ENCODE measurements at regions not wholly inside any gene's neighbourhood (a gene's known extent, or its start where the extent isn't known, plus 50 kb on each side); places are given as distances from the start of the nearest gene placed in this dataset.
A peak's percentile ranks its signal among the peaks of the same experiment; 100 is the strongest.

- Histone ChIP-seq H3K9me3 (ENCODE audit: control insufficient read depth in 4 of 4, insufficient read depth in 3 of 4, low read length in 3 of 4) (peaks cover 0 to 6% (median 1%) of the 10 kb centered on the region in 4 donors), H3K9ac (ENCODE audit: insufficient read depth in 1 of 2, low read length in 2 of 2) (no peak overlapping the region), H3K27ac (ENCODE audit: low read depth in 1 of 2, low read length in 1 of 2) (no peak overlapping the region), H3K27me3 (ENCODE audit: control insufficient read depth in 3 of 3, insufficient read depth in 3 of 3, low read length in 2 of 3) (peaks cover 0 to 3% (median 0%) of the 10 kb centered on the region in 3 donors), H3K36me3 (ENCODE audit: control insufficient read depth in 4 of 4, insufficient read depth in 4 of 4, low read length in 4 of 4) (no peaks in the 10 kb centered on the region), H3K4me1 (ENCODE audit: control insufficient read depth in 5 of 5, insufficient read depth in 5 of 5, low read length in 5 of 5) (peaks cover 0 to 6% (median 0%) of the 10 kb centered on the region in 5 donors), H3K4me3 (no peak overlapping the region)
- DNase-seq (no peak), ATAC-seq (ENCODE audit: insufficient read depth, low FRiP score) (no peak)
- WGBS, 2 donors = 84 to 96% methylated on average over 1 of the region's 1 CpG
- no peak for TF ChIP-seq CTCF (IDR thresholded peaks at IDR 0.05; ENCODE audit: control extremely low read depth, extremely low read depth)
Observed at GRCh38 chr5:73256862-73257261, 83.9 kb downstream of the TMEM174 start.

GRCh38 chr5:73256462-73256861 lies 83.5 kb downstream of the TMEM174 start:
- H3K27ac ChIP-seq (ENCODE audit: low read depth in 1 of 2, low read length in 1 of 2) = no peak overlapping the region
- H3K9ac ChIP-seq (ENCODE audit: insufficient read depth in 1 of 2, low read length in 2 of 2) = no peak overlapping the region
- peaks cover 0 to 3% (median 0%) of the 10 kb centered on the region in 3 donors for H3K27me3 ChIP-seq (ENCODE audit: control insufficient read depth in 3 of 3, insufficient read depth in 3 of 3, low read length in 2 of 3)
- no peaks in the 10 kb centered on the region for H3K36me3 ChIP-seq (ENCODE audit: control insufficient read depth in 4 of 4, insufficient read depth in 4 of 4, low read length in 4 of 4)
- no peak for ATAC-seq (ENCODE audit: insufficient read depth, low FRiP score)
- H3K4me3 ChIP-seq = no peak overlapping the region
- peaks cover 0 to 6% (median 1%) of the 10 kb centered on the region in 4 donors for H3K9me3 ChIP-seq (ENCODE audit: control insufficient read depth in 4 of 4, insufficient read depth in 3 of 4, low read length in 3 of 4)
- peaks cover 0 to 6% (median 0%) of the 10 kb centered on the region in 5 donors for H3K4me1 ChIP-seq (ENCODE audit: control insufficient read depth in 5 of 5, insufficient read depth in 5 of 5, low read length in 5 of 5)
- 82 to 87% methylated on average over 2 of the region's 2 CpGs for WGBS, 2 donors
- DNase-seq = no peak
- no peak for TF ChIP-seq CTCF (IDR thresholded peaks at IDR 0.05; ENCODE audit: control extremely low read depth, extremely low read depth)

- TF ChIP-seq CTCF (IDR thresholded peaks at IDR 0.05; ENCODE audit: control extremely low read depth, extremely low read depth) = no peak
- WGBS, 2 donors = 57 to 63% methylated on average over 6 of the region's 6 CpGs
- no peak overlapping the region for H3K9ac ChIP-seq (ENCODE audit: insufficient read depth in 1 of 2, low read length in 2 of 2)
- H3K36me3 ChIP-seq (ENCODE audit: control insufficient read depth in 4 of 4, insufficient read depth in 4 of 4, low read length in 4 of 4) = no peaks in the 10 kb centered on the region
- no peak overlapping the region for H3K27ac ChIP-seq (ENCODE audit: low read depth in 1 of 2, low read length in 1 of 2)
- peaks cover 0 to 3% (median 2%) of the 10 kb centered on the region in 3 donors for H3K27me3 ChIP-seq (ENCODE audit: control insufficient read depth in 3 of 3, insufficient read depth in 3 of 3, low read length in 2 of 3)
- ATAC-seq (ENCODE audit: insufficient read depth, low FRiP score) = no peak
- H3K9me3 ChIP-seq (ENCODE audit: control insufficient read depth in 4 of 4, insufficient read depth in 3 of 4, low read length in 3 of 4) = peaks cover 0 to 5% (median 1%) of the 10 kb centered on the region in 4 donors
- DNase-seq = no peak
- H3K4me3 ChIP-seq = no peak overlapping the region
- peaks cover 0 to 6% (median 0%) of the 10 kb centered on the region in 5 donors for H3K4me1 ChIP-seq (ENCODE audit: control insufficient read depth in 5 of 5, insufficient read depth in 5 of 5, low read length in 5 of 5)
Observed at GRCh38 chr5:73256012-73256411, 83.0 kb downstream of the TMEM174 start.

GRCh38 chr5:73254642-73255041 lies 81.6 kb downstream of the TMEM174 start:
- H3K36me3 ChIP-seq (ENCODE audit: control insufficient read depth in 4 of 4, insufficient read depth in 4 of 4, low read length in 4 of 4) = no peaks in the 10 kb centered on the region
- DNase-seq (peak; percentile 54 to 79 (median 78)), ATAC-seq (ENCODE audit: insufficient read depth, low FRiP score) (no peak)
- no peak overlapping the region for H3K4me3 ChIP-seq
- no peak for TF ChIP-seq CTCF (IDR thresholded peaks at IDR 0.05; ENCODE audit: control extremely low read depth, extremely low read depth)
- peaks cover 0 to 5% (median 0%) of the 10 kb centered on the region in 4 donors for H3K9me3 ChIP-seq (ENCODE audit: control insufficient read depth in 4 of 4, insufficient read depth in 3 of 4, low read length in 3 of 4)
- peaks cover 0 to 10% (median 3%) of the 10 kb centered on the region in 3 donors for H3K27me3 ChIP-seq (ENCODE audit: control insufficient read depth in 3 of 3, insufficient read depth in 3 of 3, low read length in 2 of 3)
- WGBS, 2 donors = 46 to 50% methylated on average over 3 of the region's 3 CpGs
- H3K27ac ChIP-seq (ENCODE audit: low read depth in 1 of 2, low read length in 1 of 2) = no peak overlapping the region
- H3K9ac ChIP-seq (ENCODE audit: insufficient read depth in 1 of 2, low read length in 2 of 2) = no peak overlapping the region
- peaks cover 0 to 6% (median 0%) of the 10 kb centered on the region in 5 donors for H3K4me1 ChIP-seq (ENCODE audit: control insufficient read depth in 5 of 5, insufficient read depth in 5 of 5, low read length in 5 of 5)

All from lung (tissue), 11 donors.